BLaER1 treated with 17β-estradiol and CSF1 and Interleukin-3, amounts not matched to agents 10 nM and 100 nM (cell line): ENCODE measurements at regions not wholly inside any gene's neighbourhood (a gene's known extent, or its start where the extent isn't known, plus 50 kb on each side); places are given as distances from the start of the nearest gene placed in this dataset.

Experiments
- H3K27ac ChIP-seq, 11 experiments: shearing (Covaris generic); formaldehyde crosslinking; 2 replicates each; pipeline ENCODE4 v1.8.1; 2022
- H3K27me3 ChIP-seq, 11 experiments: shearing (Covaris generic); formaldehyde crosslinking; 2 replicates each; pipeline ENCODE4 v1.8.1; 2022
- H3K36me3 ChIP-seq, 11 experiments: shearing (Covaris generic); formaldehyde crosslinking; 2 replicates each; pipeline ENCODE4 v1.8.1; 2022
- H3K4me1 ChIP-seq, 10 experiments: shearing (Covaris generic); formaldehyde crosslinking; 2 replicates each; pipeline ENCODE4 v1.8.1; 2022
- H3K4me2 ChIP-seq, 11 experiments: shearing (Covaris generic); formaldehyde crosslinking; 2 replicates each; pipeline ENCODE4 v1.8.1; 2022
- H3K4me3 ChIP-seq, 10 experiments: shearing (Covaris generic); formaldehyde crosslinking; 2 replicates each; pipeline ENCODE4 v1.8.1; 2022
- H3K9ac ChIP-seq, 11 experiments: shearing (Covaris generic); formaldehyde crosslinking; 2 replicates each; pipeline ENCODE4 v1.8.1; 2022
- H3K9me3 ChIP-seq, 11 experiments: shearing (Covaris generic); formaldehyde crosslinking; replicated peaks in 1 of 11; 2 replicates each; pipeline ENCODE4 v1.8.1; 2022
- H4K20me1 ChIP-seq, 11 experiments: shearing (Covaris generic); formaldehyde crosslinking; 2 replicates each; pipeline ENCODE4 v1.8.1; 2022
- Cebpa-rat ChIP-seq, 11 experiments: shearing (Covaris generic); IDR thresholded peaks; 2 replicates each; pipeline ENCODE4 v1.8.1; 2022

- H3K9me3 ChIP-seq, result peaks cover 11 to 23% (median 16%) of the 10 kb centered on the region in 11 experiments
- peak overlapping the region; percentile 58 to 88 (median 83) for H3K27ac ChIP-seq
- H3K36me3 ChIP-seq, result no peaks in the 10 kb centered on the region
- peak overlapping the region; percentile 69 to 82 (median 78) for H3K9ac ChIP-seq
- H4K20me1 ChIP-seq, result no peaks in the 10 kb centered on the region
- peaks cover 49 to 82% (median 71%) of the 10 kb centered on the region in 10 experiments for H3K4me1 ChIP-seq
- peak overlapping the region; percentile 89 to 98 (median 94) for H3K4me2 ChIP-seq
- H3K27me3 ChIP-seq, result no peaks in the 10 kb centered on the region
- H3K4me3 ChIP-seq, result peak overlapping the region; percentile 50 to 70 (median 58)
- TF ChIP-seq Cebpa-rat (IDR thresholded peaks at IDR 0.05), result no peak
Observed at GRCh38 chr9:129351642-129352145, 173.6 kb upstream of the IER5L start.

DNA sequence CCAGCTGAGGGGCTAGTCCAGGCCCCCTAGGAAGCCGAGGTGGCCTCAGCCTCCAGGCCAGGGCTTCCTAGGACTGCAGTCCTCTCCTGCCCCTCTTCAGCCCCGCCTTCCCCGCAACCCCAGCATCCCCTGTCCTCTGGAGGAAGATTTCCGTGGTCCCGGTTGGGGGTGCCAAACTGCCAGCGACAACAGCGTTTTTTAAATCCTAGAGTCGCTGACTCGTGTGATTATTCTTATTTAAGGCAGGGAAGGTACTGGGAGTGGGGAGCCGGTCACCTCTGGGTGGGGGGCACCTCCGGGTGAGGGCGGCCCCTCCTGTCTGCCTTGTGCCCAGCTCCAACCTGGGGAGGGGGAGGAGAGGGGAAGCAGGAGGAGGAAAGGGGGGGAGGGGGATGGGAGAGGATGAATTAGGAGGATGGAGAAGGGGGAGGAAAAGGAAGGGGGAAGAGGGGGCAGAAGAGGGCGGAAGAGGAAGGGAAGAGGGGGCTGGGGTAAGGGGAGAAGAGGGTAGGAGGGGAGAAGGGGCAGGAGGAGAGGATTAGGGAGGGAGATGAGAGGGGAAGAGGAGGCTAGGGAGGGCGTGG is 173.1 kb upstream of the IER5L start:
- Histone ChIP-seq H3K36me3 (no peaks in the 10 kb centered on the region), H3K4me3 (peak overlapping the region in 6 of 10 experiments; percentile 50 to 70 (median 58); a peak in 11 of 20 replicates), H3K27ac (peak overlapping the region in 10 of 11 experiments; percentile 56 to 88 (median 84); a peak in 18 of 22 replicates), H3K4me1 (peaks cover 49 to 82% (median 71%) of the 10 kb centered on the region in 10 experiments), H3K9me3 (peaks cover 11 to 21% (median 14%) of the 10 kb centered on the region in 11 experiments), H4K20me1 (no peaks in the 10 kb centered on the region), H3K27me3 (no peaks in the 10 kb centered on the region), H3K4me2 (peak overlapping the region; percentile 89 to 98 (median 94)), H3K9ac (peak overlapping the region in 10 of 11 experiments; percentile 35 to 82 (median 78); a peak in 17 of 22 replicates)
- TF ChIP-seq Cebpa-rat (IDR thresholded peaks at IDR 0.05), result no peak

GRCh38 chr9:129350143-129350935 is 172.3 kb upstream of the IER5L start:
- Histone ChIP-seq H3K4me1 (peaks cover 52 to 90% (median 78%) of the 10 kb centered on the region in 10 experiments), H3K27ac (peak overlapping the region in 10 of 11 experiments; percentile 45 to 88 (median 84); a peak in 17 of 22 replicates)

DNA sequence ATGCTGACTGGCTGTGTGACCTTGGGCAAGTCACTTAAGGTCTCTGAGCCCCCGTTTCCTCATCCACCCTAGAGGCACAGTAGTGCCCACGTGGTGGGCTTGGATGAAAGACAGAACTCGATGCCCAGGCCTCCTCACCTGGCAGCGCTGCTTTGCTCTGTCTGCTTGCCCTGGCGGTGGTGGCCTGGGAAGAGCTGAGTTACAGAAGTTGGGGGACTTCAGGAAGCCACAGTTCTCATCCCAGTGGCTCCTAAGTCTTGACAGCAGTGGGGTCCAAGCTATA is 171.5 kb upstream of the IER5L start:
- Histone ChIP-seq H3K4me1 (peaks cover 47 to 93% (median 85%) of the 10 kb centered on the region in 10 experiments), H3K4me3 (no peak overlapping the region), H3K27ac (peak overlapping the region in 3 of 11 experiments; percentile 17 to 83 (median 23); a peak in 2 of 22 replicates)

More at GRCh38 chr9:129350143-129350935, 172.3 kb upstream of the IER5L start:
- no peak overlapping the region for H3K4me3 ChIP-seq
- peak overlapping the region in 9 of 11 experiments; percentile 35 to 65 (median 53); a peak in 11 of 22 replicates for H3K9ac ChIP-seq
- H3K27me3 ChIP-seq, result no peaks in the 10 kb centered on the region
- TF ChIP-seq Cebpa-rat (IDR thresholded peaks at IDR 0.05), result no peak
- peaks cover 4 to 12% (median 6%) of the 10 kb centered on the region in 11 experiments for H3K9me3 ChIP-seq
- H3K36me3 ChIP-seq, result no peaks in the 10 kb centered on the region
- H3K4me2 ChIP-seq, result peak overlapping the region; percentile 42 to 98 (median 93); a peak in 20 of 22 replicates
- no peaks in the 10 kb centered on the region for H4K20me1 ChIP-seq

GRCh38 chr9:129348890-129349664 is 171.0 kb upstream of the IER5L start:
- H3K9me3 ChIP-seq, result no peaks in the 10 kb centered on the region
- H3K36me3 ChIP-seq, result no peaks in the 10 kb centered on the region
- no peak for TF ChIP-seq Cebpa-rat (IDR thresholded peaks at IDR 0.05)
- H3K4me2 ChIP-seq, result peak overlapping the region in 8 of 11 experiments; percentile 3 to 98 (median 42); a peak in 11 of 22 replicates
- H3K4me1 ChIP-seq, result peaks cover 42 to 98% (median 90%) of the 10 kb centered on the region in 10 experiments
- H3K9ac ChIP-seq, result 0 out of 22 replicates have a peak overlapping the region, but pooled peaks of 2 of the 11 experiments have one; percentile 8 to 34
- no peak overlapping the region for H3K4me3 ChIP-seq
- peak overlapping the region in 3 of 11 experiments; percentile 17 to 83 (median 23); a peak in 6 of 22 replicates for H3K27ac ChIP-seq
- no peaks in the 10 kb centered on the region for H4K20me1 ChIP-seq
- no peaks in the 10 kb centered on the region for H3K27me3 ChIP-seq

More for the DNA sequence above, 171.5 kb upstream of the IER5L start:
- TF ChIP-seq Cebpa-rat (IDR thresholded peaks at IDR 0.05), result no peak
- Histone ChIP-seq H3K4me2 (peak overlapping the region in 5 of 11 experiments; percentile 51 to 98 (median 93); a peak in 9 of 22 replicates), H4K20me1 (no peaks in the 10 kb centered on the region), H3K9me3 (peaks cover 0 to 5% (median 0%) of the 10 kb centered on the region in 11 experiments; a peak in 4 of 22 replicates), H3K9ac (no peak overlapping the region), H3K36me3 (no peaks in the 10 kb centered on the region), H3K27me3 (no peaks in the 10 kb centered on the region)

- H3K4me2 ChIP-seq, result peak overlapping the region; percentile 7 to 98 (median 67); a peak in 17 of 22 replicates
- H3K4me1 ChIP-seq, result peaks cover 26 to 98% (median 86%) of the 10 kb centered on the region in 10 experiments
- no peaks in the 10 kb centered on the region for H3K9me3 ChIP-seq
- H3K27me3 ChIP-seq, result no peaks in the 10 kb centered on the region
- H3K36me3 ChIP-seq, result peaks cover 0 to 4% (median 0%) of the 10 kb centered on the region in 11 experiments; a peak in 2 of 22 replicates
- H3K27ac ChIP-seq, result peak overlapping the region in 5 of 11 experiments; percentile 30 to 82 (median 58); a peak in 9 of 22 replicates
- H3K9ac ChIP-seq, result peak overlapping the region in 3 of 11 experiments; percentile 6 to 28 (median 9); a peak in 2 of 22 replicates
- TF ChIP-seq Cebpa-rat (IDR thresholded peaks at IDR 0.05), result peak in 10 of 11 experiments; percentile 29 to 81 (median 56); a peak in 13 of 22 replicates
- no peak overlapping the region for H3K4me3 ChIP-seq
- H4K20me1 ChIP-seq, result no peaks in the 10 kb centered on the region
Observed at GRCh38 chr9:129347316-129348120, 169.5 kb upstream of the IER5L start.

DNA sequence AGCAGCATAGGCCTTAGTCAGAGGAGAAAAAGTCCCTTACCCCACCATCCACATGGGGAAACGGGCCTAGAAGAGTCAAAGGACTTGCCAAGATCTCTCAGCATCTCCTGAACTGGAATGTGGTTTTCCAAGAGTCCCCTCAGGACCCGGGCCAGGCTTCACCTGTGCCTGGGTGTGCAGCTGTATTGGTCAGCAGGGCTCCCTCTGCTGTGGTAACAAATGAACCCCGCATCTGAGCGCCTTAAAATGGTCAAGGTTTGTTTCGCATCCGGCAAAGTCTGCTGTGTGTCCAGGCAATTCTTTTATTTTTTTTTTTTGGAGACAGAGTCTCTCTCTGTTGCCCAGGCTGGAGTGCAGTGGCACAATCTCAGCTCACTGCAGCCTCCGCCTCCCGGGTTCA is 168.0 kb upstream of the IER5L start:
- Histone ChIP-seq H3K27ac (peak overlapping the region in 4 of 11 experiments; percentile 35 to 87 (median 74); a peak in 7 of 22 replicates), H4K20me1 (no peaks in the 10 kb centered on the region), H3K4me1 (peaks cover 20 to 100% (median 77%) of the 10 kb centered on the region in 10 experiments), H3K9ac (peak overlapping the region in 3 of 11 experiments; percentile 32 to 71 (median 66); a peak in 5 of 22 replicates), H3K36me3 (peaks cover 0 to 4% (median 0%) of the 10 kb centered on the region in 11 experiments; a peak in 2 of 22 replicates), H3K9me3 (no peaks in the 10 kb centered on the region), H3K4me2 (peak overlapping the region; percentile 41 to 98 (median 67); a peak in 21 of 22 replicates), H3K4me3 (no peak overlapping the region; a peak in 1 of 20 replicates), H3K27me3 (no peaks in the 10 kb centered on the region)
- TF ChIP-seq Cebpa-rat (IDR thresholded peaks at IDR 0.05), result no peak
